ENCODE measurements at regions not wholly inside any gene's neighbourhood (a gene's known extent, or its start where the extent isn't known, plus 50 kb on each side); places are given as distances from the start of the nearest gene placed in this dataset.

DNA sequence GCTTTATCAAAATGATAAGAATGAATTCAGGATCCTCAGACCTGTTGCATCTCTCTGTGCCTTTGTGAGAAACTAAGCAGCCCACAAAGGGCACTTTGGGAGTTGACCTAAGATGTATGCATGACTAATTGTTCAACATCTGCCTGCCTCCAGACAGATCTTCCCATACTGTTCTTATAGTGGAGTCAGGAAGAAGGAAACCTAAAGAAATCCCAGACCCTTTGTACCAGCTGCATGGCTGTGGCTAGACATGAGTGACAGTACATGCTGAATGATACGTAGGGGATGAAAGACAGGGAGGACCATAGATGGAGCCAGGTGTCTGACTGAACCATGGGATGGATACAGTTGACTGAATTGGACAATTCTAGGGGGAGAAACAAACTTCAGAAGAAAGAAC is 148.7 kb upstream of the PCGF5 start:
- Histone ChIP-seq H3K36me3 (no peaks in the 10 kb centered on the region), H3K27me3 (no peaks in the 10 kb centered on the region), H3K9me3 (no peaks in the 10 kb centered on the region), H3K27ac (no peak overlapping the region), H3K4me1 (peaks cover 0 to 13% (median 4%) of the 10 kb centered on the region in 12 donors), H3K4me3 (no peak overlapping the region)
- 42 to 95% (median 70%) methylated on average over 1 of the region's 1 CpG for WGBS, 4 donors
- intact Hi-C loops (cut with DNase I) = no loop called here
- TF ChIP-seq, protein P1, sequence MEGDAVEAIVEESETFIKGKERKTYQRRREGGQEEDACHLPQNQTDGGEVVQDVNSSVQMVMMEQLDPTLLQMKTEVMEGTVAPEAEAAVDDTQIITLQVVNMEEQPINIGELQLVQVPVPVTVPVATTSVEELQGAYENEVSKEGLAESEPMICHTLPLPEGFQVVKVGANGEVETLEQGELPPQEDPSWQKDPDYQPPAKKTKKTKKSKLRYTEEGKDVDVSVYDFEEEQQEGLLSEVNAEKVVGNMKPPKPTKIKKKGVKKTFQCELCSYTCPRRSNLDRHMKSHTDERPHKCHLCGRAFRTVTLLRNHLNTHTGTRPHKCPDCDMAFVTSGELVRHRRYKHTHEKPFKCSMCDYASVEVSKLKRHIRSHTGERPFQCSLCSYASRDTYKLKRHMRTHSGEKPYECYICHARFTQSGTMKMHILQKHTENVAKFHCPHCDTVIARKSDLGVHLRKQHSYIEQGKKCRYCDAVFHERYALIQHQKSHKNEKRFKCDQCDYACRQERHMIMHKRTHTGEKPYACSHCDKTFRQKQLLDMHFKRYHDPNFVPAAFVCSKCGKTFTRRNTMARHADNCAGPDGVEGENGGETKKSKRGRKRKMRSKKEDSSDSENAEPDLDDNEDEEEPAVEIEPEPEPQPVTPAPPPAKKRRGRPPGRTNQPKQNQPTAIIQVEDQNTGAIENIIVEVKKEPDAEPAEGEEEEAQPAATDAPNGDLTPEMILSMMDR (IDR thresholded peaks at IDR 0.05) = no peak
- TF ChIP-seq POLR2A (IDR thresholded peaks at IDR 0.05) = no peak
- DNase-seq (no peak), ATAC-seq (no peak)

DNA sequence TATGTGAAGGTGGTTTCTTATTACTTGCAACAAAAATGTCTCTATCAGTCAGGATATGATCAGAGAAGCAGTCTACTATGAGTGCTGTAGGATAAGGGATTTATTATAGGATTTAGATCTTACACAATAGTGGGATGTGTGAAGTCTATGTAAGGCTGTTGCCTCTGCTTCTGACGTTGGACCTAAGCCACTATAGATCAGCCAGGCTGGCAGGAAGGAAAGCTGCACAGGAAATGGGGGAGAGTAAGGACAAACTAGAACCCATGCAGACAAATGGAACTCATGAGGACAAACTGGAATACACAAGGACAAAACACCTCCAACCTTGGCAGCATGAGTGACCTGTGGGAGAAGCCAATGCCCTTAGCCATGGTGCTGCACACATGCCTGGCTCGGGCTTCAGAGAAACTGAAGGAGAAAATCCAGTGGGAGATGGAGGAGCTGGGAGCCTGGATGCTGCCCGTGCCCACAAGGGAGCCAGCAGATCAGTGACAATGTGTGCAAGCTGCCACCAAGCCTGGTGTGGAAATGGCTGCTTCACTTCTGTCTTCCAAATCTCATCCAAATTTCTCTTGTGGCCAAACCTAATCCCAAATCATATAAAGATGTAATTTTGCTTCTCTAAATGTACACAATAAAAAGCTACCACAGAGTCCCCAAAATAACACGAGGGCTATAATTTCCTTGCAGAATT is 147.0 kb upstream of the PCGF5 start:
- ATAC-seq = no peak

DNA sequence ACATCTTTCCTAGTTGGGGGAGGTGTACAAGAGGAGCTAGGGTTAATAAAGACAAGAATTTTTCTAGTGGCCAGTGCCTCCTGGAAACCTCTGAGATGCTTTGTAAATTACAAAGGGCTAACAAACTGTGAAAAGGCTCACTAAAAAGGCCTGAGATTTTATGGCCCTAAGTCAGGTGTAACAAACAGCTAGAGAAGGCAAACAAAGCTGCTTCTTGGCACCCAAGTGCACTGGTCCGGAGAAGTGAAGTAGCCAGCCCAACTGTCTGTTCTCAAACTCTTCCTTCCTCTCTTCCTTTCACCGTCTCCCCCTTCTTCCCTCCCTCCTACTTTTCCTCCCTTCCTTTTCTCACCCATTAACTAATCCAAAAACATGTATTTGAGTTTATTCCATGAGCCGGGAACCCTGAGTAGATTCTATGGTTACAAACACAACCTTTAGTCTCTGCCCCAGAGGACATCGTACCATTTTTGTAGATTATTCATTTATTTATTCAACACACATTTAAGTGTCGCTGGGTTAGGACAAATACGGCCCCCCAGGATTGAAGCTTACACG is 143.4 kb upstream of the PCGF5 start:
- DNase-seq (no peak), ATAC-seq (peak in 1 of 4 donors; percentile 14)
- TF ChIP-seq POLR2A (IDR thresholded peaks at IDR 0.05) = no peak
- TF ChIP-seq, protein P1 (IDR thresholded peaks at IDR 0.05) = no peak
- Histone ChIP-seq H3K36me3 (no peaks in the 10 kb centered on the region), H3K27me3 (no peaks in the 10 kb centered on the region), H3K9me3 (no peaks in the 10 kb centered on the region), H3K4me1 (peaks cover 0 to 32% (median 17%) of the 10 kb centered on the region in 12 donors), H3K4me3 (peak overlapping the region in 1 of 12 donors; percentile 1), H3K27ac (peak overlapping the region; percentile 67 to 94 (median 82))
- intact Hi-C loops (cut with DNase I) = loop anchor here in 1 of 10 donors (5.0 kb wide), 1 partner anchor 155 kb away; the partner anchor contains the start of gene ANKRD1
- 25 to 30% (median 26%) methylated on average over 7 of the region's 7 CpGs for WGBS, 4 donors

More for the DNA sequence above, 147.0 kb upstream of the PCGF5 start:
- 49 to 72% (median 62%) methylated on average over 4 of the region's 4 CpGs for WGBS, 4 donors
- Histone ChIP-seq H3K27me3 (no peaks in the 10 kb centered on the region), H3K27ac (no peak overlapping the region), H3K9me3 (no peaks in the 10 kb centered on the region), H3K4me3 (no peak overlapping the region), H3K36me3 (no peaks in the 10 kb centered on the region), H3K4me1 (peaks cover 0 to 27% (median 15%) of the 10 kb centered on the region in 12 donors)
- TF ChIP-seq, protein P1 (IDR thresholded peaks at IDR 0.05) = no peak
- intact Hi-C loops (cut with DNase I) = no loop called here
- DNase-seq = no peak

DNA sequence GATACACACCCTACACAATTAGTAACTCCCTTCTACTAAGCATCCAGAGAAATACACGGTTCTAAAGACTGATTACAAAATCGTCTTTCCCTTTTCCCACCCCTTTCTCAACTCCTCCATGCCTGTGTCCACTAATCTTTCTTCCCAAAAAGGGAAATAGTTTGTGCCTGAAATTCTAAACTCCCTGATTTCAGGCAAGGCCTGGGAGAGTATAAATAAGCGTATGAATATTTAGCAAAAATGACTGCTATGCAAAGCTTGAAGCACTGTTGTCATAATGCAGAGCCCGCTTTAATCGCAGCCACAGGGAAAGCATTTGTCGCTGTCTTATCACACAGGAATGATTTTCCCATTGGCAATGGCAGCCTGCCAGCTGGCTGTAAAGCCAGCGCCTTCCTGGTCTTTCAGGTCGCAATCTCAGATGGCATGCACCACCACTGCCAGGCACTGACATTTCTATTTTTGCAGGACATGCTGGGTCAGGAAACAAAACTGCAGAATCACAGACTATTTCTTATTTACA is 142.9 kb upstream of the PCGF5 start:
- H3K4me1 ChIP-seq = peaks cover 0 to 32% (median 17%) of the 10 kb centered on the region in 12 donors
- peak overlapping the region; percentile 67 to 94 (median 82) for H3K27ac ChIP-seq
- 3 to 14% (median 6%) methylated on average over 8 of the region's 8 CpGs for WGBS, 4 donors
- no peaks in the 10 kb centered on the region for H3K9me3 ChIP-seq
- ATAC-seq (peak; percentile 90 to 95 (median 93)), DNase-seq (peak; percentile 83 to 93 (median 87))
- H3K36me3 ChIP-seq = no peaks in the 10 kb centered on the region
- no peaks in the 10 kb centered on the region for H3K27me3 ChIP-seq
- no peak for TF ChIP-seq POLR2A (IDR thresholded peaks at IDR 0.05)
- TF ChIP-seq, protein P1 (IDR thresholded peaks at IDR 0.05) = no peak
- intact Hi-C loops (cut with DNase I) = loop anchor here in 1 of 10 donors (5.0 kb wide), 1 partner anchor 155 kb away; the partner anchor contains the start of gene ANKRD1
- H3K4me3 ChIP-seq = peak overlapping the region in 1 of 12 donors; percentile 1
